PC-3 (cell line): ENCODE measurements at regions not wholly inside any gene's neighbourhood (a gene's known extent, or its start where the extent isn't known, plus 50 kb on each side); places are given as distances from the start of the nearest gene placed in this dataset.

Experiments used
- EZH2 ChIP-seq: fragments of 300-600 bp; sonication (generic); IDR thresholded peaks from one replicate; pipeline ENCODE4 v1.6.1; 2017; ENCODE audit warnings: antibody characterized with exemption, mild to moderate bottlenecking, low read length; ENCODE audit not compliant: unreplicated experiment
- TF ChIP-seq, protein P1 (sequence below): fragments of 300-600 bp; sonication (generic); conservative IDR thresholded peaks from 2 replicates; pipeline ENCODE4 v1.5.1; 2017; ENCODE audit warnings: antibody characterized with exemption, low read depth, mild to moderate bottlenecking, low read length

DNA sequence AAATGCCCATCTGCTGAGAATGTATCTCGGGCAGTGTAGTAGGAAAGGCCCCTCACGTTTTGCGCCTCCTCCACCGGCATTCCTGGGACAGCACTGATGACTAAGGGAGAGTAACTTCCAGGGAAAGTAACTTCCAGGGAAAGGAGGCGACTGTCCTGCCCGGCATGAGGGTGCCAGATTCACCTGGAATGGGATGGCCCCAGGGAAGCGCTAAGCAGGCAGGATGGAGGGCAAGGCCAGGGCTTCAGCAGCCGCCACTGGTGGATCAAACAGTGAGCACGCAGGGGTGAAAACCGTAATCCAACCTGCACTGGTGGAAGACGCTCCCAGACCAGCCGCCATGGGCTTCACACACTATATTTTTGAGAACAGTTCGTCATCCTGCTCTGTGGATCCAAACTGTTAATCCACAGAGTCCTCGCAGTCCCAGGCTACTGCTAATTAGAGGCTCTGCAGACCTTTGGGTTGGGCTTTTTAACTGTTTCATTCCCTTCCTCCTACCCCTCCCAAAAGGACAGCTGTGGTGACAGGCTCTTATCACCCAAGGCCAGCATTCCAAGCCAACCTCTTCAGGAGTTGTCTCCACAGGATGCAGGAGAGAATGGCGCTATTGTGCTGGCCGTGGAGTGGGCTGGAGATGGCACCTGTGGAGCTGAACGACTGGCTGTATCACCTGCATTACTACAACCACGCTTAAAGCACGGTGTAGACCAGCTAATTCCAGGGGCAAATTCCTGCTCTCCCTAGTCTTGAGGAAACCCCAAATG lies 178.9 kb downstream of the DLL1 start:
- TF ChIP-seq, protein P1, sequence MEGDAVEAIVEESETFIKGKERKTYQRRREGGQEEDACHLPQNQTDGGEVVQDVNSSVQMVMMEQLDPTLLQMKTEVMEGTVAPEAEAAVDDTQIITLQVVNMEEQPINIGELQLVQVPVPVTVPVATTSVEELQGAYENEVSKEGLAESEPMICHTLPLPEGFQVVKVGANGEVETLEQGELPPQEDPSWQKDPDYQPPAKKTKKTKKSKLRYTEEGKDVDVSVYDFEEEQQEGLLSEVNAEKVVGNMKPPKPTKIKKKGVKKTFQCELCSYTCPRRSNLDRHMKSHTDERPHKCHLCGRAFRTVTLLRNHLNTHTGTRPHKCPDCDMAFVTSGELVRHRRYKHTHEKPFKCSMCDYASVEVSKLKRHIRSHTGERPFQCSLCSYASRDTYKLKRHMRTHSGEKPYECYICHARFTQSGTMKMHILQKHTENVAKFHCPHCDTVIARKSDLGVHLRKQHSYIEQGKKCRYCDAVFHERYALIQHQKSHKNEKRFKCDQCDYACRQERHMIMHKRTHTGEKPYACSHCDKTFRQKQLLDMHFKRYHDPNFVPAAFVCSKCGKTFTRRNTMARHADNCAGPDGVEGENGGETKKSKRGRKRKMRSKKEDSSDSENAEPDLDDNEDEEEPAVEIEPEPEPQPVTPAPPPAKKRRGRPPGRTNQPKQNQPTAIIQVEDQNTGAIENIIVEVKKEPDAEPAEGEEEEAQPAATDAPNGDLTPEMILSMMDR: no peak
- TF ChIP-seq EZH2: no peak
